HG03521 (cell line): ENCODE measurements at regions not wholly inside any gene's neighbourhood (a gene's known extent, or its start where the extent isn't known, plus 50 kb on each side); places are given as distances from the start of the nearest gene placed in this dataset.
A peak's percentile ranks its signal among the peaks of the same experiment; 100 is the strongest.
"Not testable (repeated sequence)": the region's sequence is repeated elsewhere in the genome, so short reads cannot be mapped to it uniquely, and the experiment has no call there.

Experiments used
- ATAC-seq: cut with Tn5 transposase; IDR thresholded peaks from one replicate; pipeline ENCODE4 v1.9.1; 2021; ENCODE audit warnings: mild to moderate bottlenecking, moderate library complexity; ENCODE audit not compliant: unreplicated experiment

GRCh38 chr13:39931505-39931904 lies 276.0 kb downstream of the COG6 start:
- no peak for ATAC-seq

- not testable (repeated sequence) for ATAC-seq
Observed at GRCh38 chr13:39932514-39932913, 277.1 kb downstream of the COG6 start.

GRCh38 chr13:39935155-39935554 lies 279.7 kb downstream of the COG6 start:
- ATAC-seq = peak; percentile 44

- ATAC-seq = no peak
Observed at GRCh38 chr13:39938596-39938995, 283.1 kb downstream of the COG6 start.

- ATAC-seq = no peak
Observed at GRCh38 chr13:39941236-39941635, 285.8 kb downstream of the COG6 start.

GRCh38 chr13:39941911-39942551 lies 286.6 kb downstream of the COG6 start:
- ATAC-seq = no peak

GRCh38 chr13:39942552-39943273 lies 287.3 kb downstream of the COG6 start:
- peak; percentile 83 for ATAC-seq

GRCh38 chr13:39943711-39944110 lies 288.2 kb downstream of the COG6 start:
- no peak for ATAC-seq

GRCh38 chr13:39945226-39945625 lies 289.8 kb downstream of the COG6 start:
- no peak for ATAC-seq

- no peak for ATAC-seq
Observed at GRCh38 chr13:39946769-39947168, 291.3 kb downstream of the COG6 start.

GRCh38 chr13:39951301-39951700 lies 295.8 kb downstream of the COG6 start:
- ATAC-seq = no peak

GRCh38 chr13:39952249-39953233 lies 297.1 kb downstream of the COG6 start:
- ATAC-seq = no peak

GRCh38 chr13:39954476-39954875 lies 299.0 kb downstream of the COG6 start:
- ATAC-seq = no peak

- peak; percentile 19 for ATAC-seq
Observed at GRCh38 chr13:39955560-39955959, 300.1 kb downstream of the COG6 start.

GRCh38 chr13:39956036-39956435 lies 300.6 kb downstream of the COG6 start:
- ATAC-seq = peak; percentile 66

GRCh38 chr13:39957868-39958677 lies 302.6 kb downstream of the COG6 start:
- no peak for ATAC-seq

- ATAC-seq = no peak
Observed at GRCh38 chr13:39959497-39960144, 304.2 kb downstream of the COG6 start.

GRCh38 chr13:39960191-39960590 lies 304.7 kb downstream of the COG6 start:
- ATAC-seq = no peak

- ATAC-seq = no peak
Observed at GRCh38 chr13:39961036-39961435, 305.6 kb downstream of the COG6 start.

- ATAC-seq = no peak
Observed at GRCh38 chr13:39963612-39964011, 308.1 kb downstream of the COG6 start.
